LNCaP clone FGC (cell line): ENCODE measurements at regions not wholly inside any gene's neighbourhood (a gene's known extent, or its start where the extent isn't known, plus 50 kb on each side); places are given as distances from the start of the nearest gene placed in this dataset.

Source experiments
- DNase-seq: peaks from one replicate; pipeline ENCODE4 v3.0.0-alpha.2; 2011; ENCODE audit warnings: low read depth
- H3K4me3 ChIP-seq: 2 replicates; pipeline ENCODE4 v1.5.1; 2011; ENCODE audit warnings: mild to moderate bottlenecking, low read depth, low read length, control low read depth
- TF ChIP-seq, protein P1 (sequence below): IDR thresholded peaks from 2 replicates; pipeline ENCODE4 v1.5.1; 2012; ENCODE audit warnings: mild to moderate bottlenecking; ENCODE audit not compliant: control insufficient read depth, insufficient read depth; ENCODE audit errors: extremely low read depth

DNA sequence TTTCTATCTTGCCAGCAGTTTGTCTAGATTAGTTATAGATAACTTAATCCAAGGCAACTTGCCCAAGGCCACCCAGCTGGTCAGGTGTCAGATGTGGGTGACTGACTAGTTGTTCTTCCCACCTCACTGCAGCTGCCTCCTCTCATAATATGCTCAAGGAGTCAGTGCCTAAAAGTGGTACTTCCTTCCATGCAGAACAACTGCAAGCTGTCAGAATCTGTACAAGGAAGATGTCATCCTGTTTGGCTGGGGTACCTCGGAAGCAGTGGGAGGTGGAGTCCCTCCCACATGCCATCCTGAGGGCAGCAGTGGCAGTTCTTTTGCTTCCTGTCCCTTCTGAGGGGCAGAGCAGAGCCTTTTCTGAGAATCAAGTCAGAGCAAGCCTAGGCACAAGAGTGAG lies 193.2 kb upstream of the RFC3 start:
- TF ChIP-seq, protein P1, sequence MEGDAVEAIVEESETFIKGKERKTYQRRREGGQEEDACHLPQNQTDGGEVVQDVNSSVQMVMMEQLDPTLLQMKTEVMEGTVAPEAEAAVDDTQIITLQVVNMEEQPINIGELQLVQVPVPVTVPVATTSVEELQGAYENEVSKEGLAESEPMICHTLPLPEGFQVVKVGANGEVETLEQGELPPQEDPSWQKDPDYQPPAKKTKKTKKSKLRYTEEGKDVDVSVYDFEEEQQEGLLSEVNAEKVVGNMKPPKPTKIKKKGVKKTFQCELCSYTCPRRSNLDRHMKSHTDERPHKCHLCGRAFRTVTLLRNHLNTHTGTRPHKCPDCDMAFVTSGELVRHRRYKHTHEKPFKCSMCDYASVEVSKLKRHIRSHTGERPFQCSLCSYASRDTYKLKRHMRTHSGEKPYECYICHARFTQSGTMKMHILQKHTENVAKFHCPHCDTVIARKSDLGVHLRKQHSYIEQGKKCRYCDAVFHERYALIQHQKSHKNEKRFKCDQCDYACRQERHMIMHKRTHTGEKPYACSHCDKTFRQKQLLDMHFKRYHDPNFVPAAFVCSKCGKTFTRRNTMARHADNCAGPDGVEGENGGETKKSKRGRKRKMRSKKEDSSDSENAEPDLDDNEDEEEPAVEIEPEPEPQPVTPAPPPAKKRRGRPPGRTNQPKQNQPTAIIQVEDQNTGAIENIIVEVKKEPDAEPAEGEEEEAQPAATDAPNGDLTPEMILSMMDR = no peak
- H3K4me3 ChIP-seq = no peak overlapping the region
- DNase-seq = no peak

DNA sequence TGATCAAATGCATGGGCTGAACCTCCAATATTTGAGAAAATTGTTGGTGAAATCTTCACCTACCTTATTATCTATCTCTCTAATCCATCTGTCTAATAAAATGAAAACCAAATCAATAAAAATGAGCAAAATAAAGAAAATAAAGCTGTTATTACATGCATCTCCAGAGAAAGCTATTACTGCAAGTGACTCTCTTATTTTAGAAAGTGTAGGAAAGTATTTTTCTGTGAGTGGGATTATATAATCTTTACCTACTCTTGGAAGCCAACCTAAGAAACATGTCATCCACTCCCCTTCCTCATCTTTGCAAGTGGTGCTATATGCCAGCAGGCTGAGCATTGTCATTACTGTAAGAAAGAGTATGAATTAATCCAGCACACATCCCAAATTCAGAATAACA lies 191.5 kb upstream of the RFC3 start:
- no peak for DNase-seq
- TF ChIP-seq, protein P1 = no peak
- no peak overlapping the region for H3K4me3 ChIP-seq

DNA sequence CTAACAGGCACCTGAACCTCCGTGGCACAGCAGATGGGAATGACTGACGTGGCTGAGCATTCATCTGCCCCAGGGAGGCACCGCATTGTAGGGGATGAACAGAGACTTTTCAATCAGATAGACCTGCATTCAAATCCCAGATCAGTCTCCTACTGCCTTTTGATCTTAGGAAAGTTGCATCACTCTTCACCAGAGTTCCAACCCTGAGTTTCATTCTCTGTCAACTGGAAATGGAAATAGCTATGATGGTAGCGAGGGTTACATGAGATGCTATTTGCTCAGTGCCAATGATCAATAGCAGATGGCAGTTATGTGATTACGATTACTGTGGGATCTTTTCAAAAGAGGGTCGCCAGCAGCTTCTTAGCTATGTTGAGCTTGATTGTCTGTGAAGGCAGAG lies 189.3 kb upstream of the RFC3 start:
- H3K4me3 ChIP-seq = no peak overlapping the region
- TF ChIP-seq, protein P1 = no peak
- no peak for DNase-seq

DNA sequence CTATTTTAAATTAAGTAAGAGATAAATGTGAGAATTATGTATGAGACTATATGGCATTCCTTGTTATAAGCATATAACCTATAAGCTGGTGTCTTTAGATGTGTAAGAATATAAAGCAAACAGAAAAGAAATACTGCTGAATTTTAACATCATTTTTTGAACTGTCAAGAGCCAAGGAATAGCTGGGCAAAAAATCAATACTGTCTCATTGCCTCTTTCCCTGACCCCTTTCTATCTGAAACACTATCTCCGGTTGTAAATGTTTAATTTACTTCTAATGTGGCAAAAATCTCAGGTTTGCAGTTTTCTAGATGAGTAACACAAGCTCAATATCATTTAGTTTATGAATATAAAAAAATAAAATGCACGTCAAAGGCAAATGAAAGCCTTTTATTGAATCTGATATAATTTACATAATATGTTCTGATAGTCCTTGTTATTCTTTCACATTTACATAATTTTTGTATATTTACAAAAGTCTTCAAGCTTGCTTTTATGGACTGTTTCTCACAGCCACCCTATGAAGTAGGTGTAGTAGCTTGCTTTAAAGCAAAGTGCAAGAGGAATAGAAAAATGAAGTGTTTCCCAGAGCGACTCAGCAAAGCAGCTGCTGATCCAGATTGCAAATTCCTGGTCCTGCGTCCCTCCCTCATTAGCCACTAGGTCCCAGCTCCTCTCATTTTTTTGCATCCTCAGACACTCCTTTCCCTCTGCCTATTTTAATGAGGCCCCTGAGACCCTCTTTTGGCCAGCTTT lies 188.2 kb upstream of the RFC3 start:
- no peak for DNase-seq
- no peak overlapping the region for H3K4me3 ChIP-seq
- TF ChIP-seq, protein P1 = no peak

DNA sequence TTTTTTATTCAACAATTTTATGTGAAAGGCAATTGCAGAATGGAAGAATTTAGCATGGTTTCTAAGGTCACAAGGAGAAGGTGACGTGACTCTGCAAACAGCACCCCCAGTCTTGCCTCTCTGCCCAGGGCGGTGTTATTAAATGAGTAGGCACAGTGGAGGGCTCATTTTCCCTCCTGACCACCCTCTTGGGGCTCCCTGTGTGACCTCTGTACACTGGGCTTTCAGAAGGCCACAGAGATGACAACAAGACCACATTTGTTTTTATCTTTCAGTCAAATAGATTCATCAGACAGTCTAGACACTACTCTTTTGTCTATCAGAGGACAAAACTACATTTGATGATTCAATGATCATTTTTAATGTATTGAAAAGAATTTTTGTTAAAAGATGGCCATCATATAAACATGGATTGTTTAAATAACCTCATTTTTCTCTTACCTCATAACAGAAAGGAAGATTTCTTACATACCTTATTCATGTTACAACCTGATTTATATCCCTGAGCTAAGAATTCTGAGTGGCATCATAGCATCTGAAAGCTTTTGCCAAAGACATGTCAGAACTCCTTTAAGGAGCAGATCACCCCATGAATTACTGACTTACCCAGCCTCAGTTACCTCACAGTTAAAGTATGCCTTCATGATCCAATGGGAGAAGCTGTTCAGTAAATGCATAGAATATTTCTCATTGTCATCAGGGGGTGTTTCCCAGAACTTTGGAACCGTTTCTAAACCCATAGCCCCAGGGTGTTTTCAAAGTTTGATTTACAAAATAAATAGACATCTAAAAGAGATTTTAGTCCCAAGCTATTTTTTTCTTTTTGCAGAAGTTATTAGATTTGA lies 184.0 kb upstream of the RFC3 start:
- no peak overlapping the region for H3K4me3 ChIP-seq
- no peak for DNase-seq
- TF ChIP-seq, protein P1 = no peak

DNA sequence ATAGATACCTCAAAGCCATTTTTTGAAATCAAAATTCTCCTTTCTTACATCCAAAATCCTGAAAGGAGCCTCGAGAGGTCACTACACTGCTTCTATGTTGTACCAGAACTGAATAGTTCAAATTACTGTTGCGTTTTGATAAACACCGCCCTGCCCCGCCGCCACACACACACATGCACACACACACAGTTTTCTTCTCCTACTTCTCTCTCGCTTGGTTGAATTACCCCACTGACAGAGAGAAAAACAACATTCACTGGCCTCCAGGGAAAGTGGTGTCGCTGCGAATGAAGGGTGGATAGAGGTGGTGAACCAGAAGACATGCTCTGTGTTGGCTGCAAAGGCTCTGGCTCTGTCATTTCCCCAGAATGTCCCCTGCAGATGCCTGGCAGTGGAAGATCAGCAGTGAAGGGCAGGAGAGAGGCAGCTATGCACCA lies 183.4 kb upstream of the RFC3 start:
- H3K4me3 ChIP-seq = no peak overlapping the region
- TF ChIP-seq, protein P1 = no peak
- no peak for DNase-seq
